Activated CD4-positive, alpha-beta memory T cell treated with anti-CD3 and anti-CD28 coated beads for 36 hours (primary cell): ENCODE measurements at regions not wholly inside any gene's neighbourhood (a gene's known extent, or its start where the extent isn't known, plus 50 kb on each side); places are given as distances from the start of the nearest gene placed in this dataset.
"Not testable (repeated sequence)": the region's sequence is repeated elsewhere in the genome, so short reads cannot be mapped to it uniquely, and the experiment has no call there.

ENCODE experiments used
- CTCF ChIA-PET: fragments of 350-600 bp; sonication (Branson Sonifier 250); formaldehyde crosslinking; loops from one replicate; lab custom pipeline; 2021; ENCODE audit warnings: antibody characterized with exemption, inconsistent platforms; lab: Charles Lee
- POLR2A ChIA-PET: fragments of 350-600 bp; sonication (Branson Sonifier 250); formaldehyde crosslinking; loops from one replicate; lab custom pipeline; 2021; ENCODE audit warnings: antibody characterized with exemption; lab: Charles Lee
- DNase-seq: peaks from one replicate; pipeline ENCODE4 v3.0.0-alpha.2; 2020
- H3K27ac Mint-ChIP-seq: one replicate; pipeline ENCODE4 v1.8.0; 2021; ENCODE audit warnings: mixed read lengths
- H3K27me3 Mint-ChIP-seq: one replicate; pipeline ENCODE4 v1.8.0; 2021; ENCODE audit warnings: mixed read lengths
- H3K36me3 Mint-ChIP-seq: one replicate; pipeline ENCODE4 v1.8.0; 2021; ENCODE audit warnings: mixed read lengths
- H3K4me1 Mint-ChIP-seq: one replicate; pipeline ENCODE4 v1.8.0; 2021; ENCODE audit warnings: low read depth, mixed read lengths
- H3K4me3 Mint-ChIP-seq: one replicate; pipeline ENCODE4 v1.8.0; 2021; ENCODE audit warnings: mild to moderate bottlenecking, mixed read lengths
- H3K9me3 Mint-ChIP-seq: one replicate; pipeline ENCODE4 v1.8.0; 2021; ENCODE audit warnings: mixed read lengths
- intact Hi-C: fragments of 100-400 bp; cut with micrococcal nuclease; formaldehyde crosslinking; loops from one replicate; pipeline ENCODE4 v1.15.1; 2023

DNA sequence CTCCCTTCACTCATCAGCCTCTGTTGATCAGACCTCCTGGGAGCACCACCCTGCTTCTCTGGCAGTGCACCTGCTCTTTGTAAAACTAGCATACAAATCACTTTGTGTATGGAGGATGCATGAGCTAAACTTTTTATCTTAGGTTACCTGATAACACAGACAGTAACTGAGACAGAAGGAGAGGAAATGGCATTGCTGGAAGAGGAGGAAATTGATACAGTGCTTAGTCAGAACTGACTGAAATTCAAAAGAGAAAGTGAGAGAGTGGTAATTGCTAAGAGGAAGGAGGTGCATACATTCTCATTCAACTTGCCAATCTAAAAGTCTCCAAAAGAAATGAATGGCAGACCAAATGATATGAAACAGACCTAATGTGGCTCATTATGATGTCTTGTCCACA is 1120.7 kb downstream of the GATA3 start:
- Mint-ChIP-seq H3K27ac (no peak overlapping the region), H3K4me1 (peaks cover 13% of the 10 kb centered on the region), H3K36me3 (no peaks in the 10 kb centered on the region), H3K4me3 (no peak overlapping the region), H3K27me3 (peaks cover 18% of the 10 kb centered on the region), H3K9me3 (peaks cover 7% of the 10 kb centered on the region)
- no peak for DNase-seq
- ChIA-PET POLR2A (no interaction called here), CTCF (no interaction called here)
- intact Hi-C loops = loop anchor here (1.0 kb wide), 1 partner anchor 84 kb away; no protein-coding TSS in a partner anchor

DNA sequence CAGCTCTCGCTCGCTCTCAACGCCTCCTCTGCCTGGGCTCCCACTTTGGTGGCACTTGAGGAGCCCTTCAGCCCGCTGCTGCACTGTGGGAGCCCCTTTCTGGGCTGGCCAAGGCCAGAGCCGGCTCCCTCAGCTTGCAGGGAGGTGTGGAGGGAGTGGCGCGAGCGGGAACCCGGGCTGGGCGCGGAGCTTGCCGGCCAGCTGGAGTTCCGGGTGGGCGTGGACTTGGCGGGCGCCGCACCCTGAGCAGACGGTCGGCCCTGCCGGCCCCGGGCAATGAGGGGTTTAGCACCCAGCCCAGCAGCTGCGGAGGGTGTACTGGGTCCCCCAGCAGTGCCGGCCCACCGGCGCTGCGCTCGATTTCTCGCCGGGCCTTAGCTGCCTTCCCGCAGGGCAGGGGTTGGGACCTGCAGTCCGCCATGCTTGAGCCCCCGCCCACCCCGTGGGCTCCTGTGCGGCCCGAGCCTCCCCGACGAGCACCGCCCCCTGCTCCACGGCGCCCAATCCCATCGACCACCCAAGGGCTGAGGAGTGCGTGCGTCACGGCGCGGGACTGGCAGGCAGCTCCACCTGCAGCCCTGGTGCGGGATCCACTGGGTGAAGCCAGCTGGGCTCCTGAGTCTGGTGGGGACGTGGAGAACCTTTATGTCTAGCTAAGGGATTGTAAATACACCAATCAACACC is 1128.9 kb downstream of the GATA3 start:
- H3K27ac Mint-ChIP-seq, H3K4me1 Mint-ChIP-seq, H3K9me3 Mint-ChIP-seq, DNase-seq, intact Hi-C loops, H3K27me3 Mint-ChIP-seq, POLR2A ChIA-PET, CTCF ChIA-PET, H3K36me3 Mint-ChIP-seq, H3K4me3 Mint-ChIP-seq: not testable (repeated sequence)

GRCh38 chr10:9188022-9188810 is 1133.7 kb downstream of the GATA3 start:
- POLR2A ChIA-PET = no interaction called here
- H3K27ac Mint-ChIP-seq = no peak overlapping the region
- H3K27me3 Mint-ChIP-seq = peaks cover 3% of the 10 kb centered on the region
- DNase-seq = no peak
- no peaks in the 10 kb centered on the region for H3K4me1 Mint-ChIP-seq
- no peak overlapping the region for H3K4me3 Mint-ChIP-seq
- H3K9me3 Mint-ChIP-seq = no peaks in the 10 kb centered on the region
- CTCF ChIA-PET = no interaction called here
- H3K36me3 Mint-ChIP-seq = no peaks in the 10 kb centered on the region
- intact Hi-C loops = no loop called here

DNA sequence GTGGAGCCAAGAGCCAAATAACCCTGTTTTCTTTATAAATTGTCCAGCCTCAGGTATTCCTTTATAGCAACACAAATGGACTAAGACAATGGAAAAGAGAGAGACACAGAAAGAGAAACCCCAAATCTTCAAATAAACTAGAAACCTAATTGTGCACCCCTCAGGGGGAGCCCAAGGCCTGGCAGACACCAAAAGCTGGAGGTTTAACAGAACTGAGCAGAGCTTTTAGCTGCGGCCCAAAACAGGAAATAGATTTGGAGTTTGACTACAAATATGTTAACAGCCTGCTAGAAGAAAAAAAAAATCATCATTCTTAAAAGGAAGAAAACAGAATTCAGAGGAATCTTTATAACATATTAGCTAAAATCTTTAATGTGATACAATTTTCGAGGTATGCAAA is 1135.0 kb downstream of the GATA3 start:
- Mint-ChIP-seq H3K4me3 (no peak overlapping the region), H3K27ac (no peak overlapping the region), H3K27me3 (peaks cover 3% of the 10 kb centered on the region), H3K9me3 (no peaks in the 10 kb centered on the region), H3K4me1 (no peaks in the 10 kb centered on the region), H3K36me3 (no peaks in the 10 kb centered on the region)
- POLR2A ChIA-PET = interaction anchor here (0.6 kb wide), 1 partner anchor 51 kb away, joined by 3 read pairs; no protein-coding TSS in a partner anchor
- intact Hi-C loops = no loop called here
- DNase-seq = no peak
- CTCF ChIA-PET = no interaction called here

DNA sequence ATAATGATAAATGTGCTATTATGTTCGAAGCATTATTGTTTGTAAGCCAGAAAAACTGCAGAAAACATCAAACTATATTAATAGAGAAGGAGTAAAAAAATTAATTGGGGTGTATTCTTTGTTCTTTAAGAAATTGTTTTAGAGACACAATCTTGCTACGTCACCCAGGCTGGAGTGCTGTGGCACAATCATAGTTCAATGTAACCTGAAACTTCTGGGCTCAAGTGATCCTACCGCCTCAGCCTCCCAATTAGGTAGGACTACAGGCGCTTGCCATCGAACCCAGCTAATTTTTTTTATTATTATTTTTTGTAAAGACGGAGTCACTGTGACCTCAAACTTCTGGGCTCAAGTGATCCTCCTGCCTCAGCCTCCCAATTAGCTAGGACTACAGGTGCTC is 1138.6 kb downstream of the GATA3 start:
- H3K36me3 Mint-ChIP-seq = no peaks in the 10 kb centered on the region
- no peaks in the 10 kb centered on the region for H3K9me3 Mint-ChIP-seq
- ChIA-PET POLR2A (no interaction called here), CTCF (no interaction called here)
- H3K4me1 Mint-ChIP-seq = no peaks in the 10 kb centered on the region
- H3K27me3 Mint-ChIP-seq = peaks cover 5% of the 10 kb centered on the region
- no peak overlapping the region for H3K27ac Mint-ChIP-seq
- H3K4me3 Mint-ChIP-seq = no peak overlapping the region
- DNase-seq = no peak
- intact Hi-C loops = no loop called here

DNA sequence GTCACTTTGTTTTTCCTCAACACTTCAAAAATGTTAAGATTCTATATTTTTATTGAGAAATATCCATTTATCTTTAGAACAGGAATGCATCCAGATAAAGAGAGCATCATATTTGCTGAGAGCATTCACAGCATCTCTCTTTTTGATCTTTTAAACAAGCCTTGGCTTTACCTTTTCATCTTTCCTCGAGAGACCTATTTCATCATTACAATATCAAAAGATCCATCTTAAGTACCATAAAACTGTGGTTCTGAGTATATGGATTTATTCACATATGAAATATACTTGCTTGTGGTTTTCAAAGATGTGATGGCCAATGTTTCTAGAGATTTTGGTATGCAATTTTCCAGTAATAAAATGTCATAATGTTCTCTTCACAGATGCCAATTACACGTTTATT is 1140.9 kb downstream of the GATA3 start:
- POLR2A ChIA-PET = no interaction called here
- intact Hi-C loops = no loop called here
- H3K4me3 Mint-ChIP-seq = no peak overlapping the region
- H3K27me3 Mint-ChIP-seq = peaks cover 5% of the 10 kb centered on the region
- H3K4me1 Mint-ChIP-seq = no peaks in the 10 kb centered on the region
- H3K36me3 Mint-ChIP-seq = no peaks in the 10 kb centered on the region
- no peak for DNase-seq
- no peaks in the 10 kb centered on the region for H3K9me3 Mint-ChIP-seq
- H3K27ac Mint-ChIP-seq = no peak overlapping the region
- CTCF ChIA-PET = no interaction called here

DNA sequence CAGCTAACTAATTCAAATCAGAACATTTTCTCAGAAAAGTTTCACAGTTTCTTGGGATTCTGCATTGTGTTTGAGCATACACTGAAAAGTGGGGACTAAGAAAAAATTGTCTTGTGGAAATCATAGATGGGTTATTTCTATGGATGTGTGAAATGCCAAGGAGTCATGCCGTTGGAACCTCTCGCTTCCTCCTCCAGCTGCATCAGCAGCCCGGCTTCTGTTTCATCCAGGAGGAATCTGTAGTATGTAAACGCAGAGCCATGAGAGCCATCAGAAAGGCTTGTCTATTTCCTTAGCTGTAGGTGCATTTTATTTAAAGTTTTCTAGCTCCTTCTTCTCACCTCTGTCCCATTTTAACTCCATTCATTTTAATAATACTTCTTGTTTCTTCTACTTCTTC is 1144.1 kb downstream of the GATA3 start:
- no peaks in the 10 kb centered on the region for H3K36me3 Mint-ChIP-seq
- DNase-seq = no peak
- H3K27ac Mint-ChIP-seq = no peak overlapping the region
- peaks cover 5% of the 10 kb centered on the region for H3K27me3 Mint-ChIP-seq
- CTCF ChIA-PET = interaction anchor here (1.1 kb wide), 1 partner anchor 10 kb away, joined by 5 read pairs; no protein-coding TSS in a partner anchor
- POLR2A ChIA-PET = no interaction called here
- no peaks in the 10 kb centered on the region for H3K4me1 Mint-ChIP-seq
- no peaks in the 10 kb centered on the region for H3K9me3 Mint-ChIP-seq
- intact Hi-C loops = no loop called here
- no peak overlapping the region for H3K4me3 Mint-ChIP-seq

DNA sequence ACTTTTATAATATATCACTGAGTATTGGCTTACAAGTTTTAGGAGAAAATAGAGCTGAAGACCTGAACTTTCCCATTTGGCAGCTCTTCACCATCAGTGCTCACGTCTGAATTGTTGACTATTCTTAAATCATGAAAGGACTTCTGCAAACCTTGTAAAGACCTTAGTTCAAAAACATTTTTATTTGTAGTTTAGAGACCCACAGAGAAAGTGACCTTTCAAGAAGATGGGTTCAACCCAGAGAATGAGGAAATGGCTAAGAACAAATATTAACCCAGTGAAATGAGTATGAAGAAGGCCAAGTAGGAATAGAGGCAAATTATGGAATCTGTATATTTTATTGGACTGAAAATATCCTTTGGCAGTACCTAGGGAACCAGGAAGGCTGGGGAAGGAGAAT is 1151.1 kb downstream of the GATA3 start:
- Mint-ChIP-seq H3K4me1 (no peaks in the 10 kb centered on the region), H3K27me3 (peaks cover 3% of the 10 kb centered on the region), H3K9me3 (no peaks in the 10 kb centered on the region), H3K4me3 (no peak overlapping the region), H3K36me3 (no peaks in the 10 kb centered on the region), H3K27ac (no peak overlapping the region)
- ChIA-PET POLR2A (no interaction called here), CTCF (interaction anchor here (1.5 kb wide), 1 partner anchor 13 kb away, joined by 3 read pairs; no protein-coding TSS in a partner anchor)
- DNase-seq = no peak
- intact Hi-C loops = loop anchor here (5.0 to 10.0 kb wide), 4 partner anchors 211 to 1678 kb away; partner anchors contain the start of gene GATA3

DNA sequence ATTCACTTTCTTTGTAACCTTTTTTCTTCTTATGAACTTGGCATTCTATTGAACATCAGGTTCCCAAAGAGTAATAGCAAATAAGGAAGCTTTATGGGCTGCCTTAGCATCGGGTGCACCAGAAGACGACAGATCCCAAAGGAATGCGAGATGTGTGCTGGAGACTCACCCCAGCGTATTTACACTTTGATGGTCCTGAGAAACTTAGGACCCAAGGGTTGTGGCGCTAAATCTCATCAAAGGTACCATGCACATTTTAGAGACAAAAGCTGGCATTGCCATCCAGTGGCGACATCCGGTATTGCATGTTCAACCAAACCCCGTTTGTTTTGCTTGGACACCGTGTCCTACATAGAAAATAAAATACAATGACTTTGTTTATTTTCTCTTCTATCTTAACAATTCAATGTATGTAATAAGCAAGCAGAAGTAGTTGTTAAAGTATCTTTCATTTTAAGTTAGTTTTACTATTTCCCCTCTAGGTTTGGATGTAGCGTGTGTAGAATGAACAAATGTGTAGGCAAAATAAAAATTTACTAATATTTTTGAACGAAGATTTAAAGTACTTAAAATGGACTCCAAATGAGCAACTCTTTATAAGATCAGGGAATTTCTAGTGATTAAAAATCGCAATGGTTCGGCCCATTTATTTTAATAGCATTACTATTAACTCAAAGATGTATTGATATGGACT is 1154.8 kb downstream of the GATA3 start:
- Mint-ChIP-seq H3K9me3 (no peaks in the 10 kb centered on the region), H3K4me1 (no peaks in the 10 kb centered on the region), H3K4me3 (no peak overlapping the region), H3K27ac (no peak overlapping the region), H3K36me3 (no peaks in the 10 kb centered on the region), H3K27me3 (peaks cover 9% of the 10 kb centered on the region)
- POLR2A ChIA-PET = interaction anchor here (1.0 kb wide), 1 partner anchor 204 kb away, joined by 3 read pairs; no protein-coding TSS in a partner anchor
- CTCF ChIA-PET = interaction anchor here (0.6 to 1.6 kb wide), 22 partner anchors 9 to 1684 kb away, joined by 3 to 7 read pairs (median 4); no protein-coding TSS in a partner anchor
- intact Hi-C loops = loop anchor here (2.0 to 10.0 kb wide), 6 partner anchors 94 to 1682 kb away; partner anchors contain the start of gene GATA3
- peak; percentile 83 for DNase-seq

DNA sequence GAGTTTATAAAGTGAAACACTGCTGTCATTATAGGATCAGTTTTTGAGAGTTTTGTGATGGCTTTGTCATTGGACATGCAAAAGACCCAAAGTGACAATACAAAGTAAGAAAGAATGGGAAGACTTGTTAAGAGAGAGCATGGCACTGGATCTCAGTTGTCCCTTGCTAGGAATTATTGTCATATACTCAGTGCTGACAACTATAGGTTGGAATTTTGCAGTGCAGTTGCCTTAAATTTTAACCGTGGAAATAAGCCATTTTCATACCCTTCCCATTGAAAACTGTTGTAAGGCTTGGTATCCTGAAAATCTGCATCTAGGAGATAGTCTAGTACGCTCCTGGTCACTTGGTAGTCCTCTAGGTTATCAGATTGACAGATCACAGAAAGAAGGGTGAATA is 1156.7 kb downstream of the GATA3 start:
- intact Hi-C loops = no loop called here
- no peaks in the 10 kb centered on the region for H3K9me3 Mint-ChIP-seq
- no peak for DNase-seq
- no peak overlapping the region for H3K27ac Mint-ChIP-seq
- H3K36me3 Mint-ChIP-seq = no peaks in the 10 kb centered on the region
- ChIA-PET POLR2A (no interaction called here), CTCF (interaction anchor here (0.9 kb wide), 1 partner anchor 1340 kb away, joined by 3 read pairs; no protein-coding TSS in a partner anchor)
- no peak overlapping the region for H3K4me3 Mint-ChIP-seq
- no peaks in the 10 kb centered on the region for H3K4me1 Mint-ChIP-seq
- peaks cover 8% of the 10 kb centered on the region for H3K27me3 Mint-ChIP-seq

GRCh38 chr10:9214618-9215017 is 1160.1 kb downstream of the GATA3 start:
- H3K27ac Mint-ChIP-seq = no peak overlapping the region
- CTCF ChIA-PET = no interaction called here
- peaks cover 8% of the 10 kb centered on the region for H3K27me3 Mint-ChIP-seq
- peaks cover 2% of the 10 kb centered on the region for H3K4me1 Mint-ChIP-seq
- intact Hi-C loops = no loop called here
- POLR2A ChIA-PET = no interaction called here
- H3K9me3 Mint-ChIP-seq = no peaks in the 10 kb centered on the region
- H3K36me3 Mint-ChIP-seq = no peaks in the 10 kb centered on the region
- no peak overlapping the region for H3K4me3 Mint-ChIP-seq
- DNase-seq = no peak

DNA sequence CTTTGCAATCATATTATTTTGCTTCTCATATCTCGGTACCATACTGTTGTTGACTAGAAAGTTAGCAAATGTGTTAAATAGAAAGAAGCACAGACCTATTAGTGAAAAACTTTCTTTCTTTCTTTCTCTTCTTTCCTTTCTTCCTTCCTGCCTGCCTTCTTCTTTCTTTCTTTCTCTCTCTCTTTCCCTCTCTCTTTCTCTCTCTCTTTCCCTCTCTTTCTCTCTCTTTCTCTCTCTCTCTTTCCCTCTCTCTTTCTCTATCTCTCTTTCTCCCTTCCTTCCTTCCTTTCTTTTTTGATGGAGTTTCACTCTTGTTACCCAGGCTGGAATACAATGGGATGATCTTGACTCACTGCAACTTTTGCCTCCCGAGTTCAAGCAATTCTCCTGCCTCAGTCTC is 1160.6 kb downstream of the GATA3 start:
- POLR2A ChIA-PET = no interaction called here
- CTCF ChIA-PET = interaction anchor here (0.6 kb wide), 1 partner anchor 1117 kb away, joined by 3 read pairs; no protein-coding TSS in a partner anchor
- H3K4me3 Mint-ChIP-seq = no peak overlapping the region

More for the DNA sequence above, 1160.6 kb downstream of the GATA3 start:
- DNase-seq = no peak
- peaks cover 8% of the 10 kb centered on the region for H3K27me3 Mint-ChIP-seq
- H3K27ac Mint-ChIP-seq = no peak overlapping the region
- H3K4me1 Mint-ChIP-seq = peaks cover 2% of the 10 kb centered on the region
- no peaks in the 10 kb centered on the region for H3K9me3 Mint-ChIP-seq
- no peaks in the 10 kb centered on the region for H3K36me3 Mint-ChIP-seq
- intact Hi-C loops = no loop called here
